Spleen (tissue), 7 donors: ENCODE measurements at regions not wholly inside any gene's neighbourhood (a gene's known extent, or its start where the extent isn't known, plus 50 kb on each side); places are given as distances from the start of the nearest gene placed in this dataset.

ENCODE experiments used
- POLR2A ChIP-seq, 3 donors: fragments of 450-650 bp; IDR thresholded peaks; one replicate each; pipeline ENCODE4 v1.5.1; 2017; ENCODE audit warnings: antibody characterized with exemption in 3 of 3, mild to moderate bottlenecking in 1 of 3
- POLR2AphosphoS5 ChIP-seq, 3 donors: sonication (generic); formaldehyde crosslinking; IDR thresholded peaks; one replicate each; pipeline ENCODE4 v1.5.1; 2017; ENCODE audit warnings: antibody characterized with exemption in 3 of 3
- TF ChIP-seq, protein P1 (sequence below), 11 experiments: fragments of 200-600 bp in 7 of 11; fragments of 450-650 bp in 4 of 11; sonication (generic) in 4 of 11; IDR thresholded peaks in 8 of 11; conservative IDR thresholded peaks in 3 of 11; 1 replicate in 7 of 11; 2 replicates in 4 of 11; pipeline versions ENCODE4 v1.4.0 to v1.8.0; 2016 to 2021; ENCODE audit warnings: antibody characterized with exemption in 11 of 11, inconsistent platforms in 4 of 11, mild to moderate bottlenecking in 1 of 11
- donor health status: DM: no; HTN: no; CAD: no; lungs with moderate emphysema.
- donor health status: DM: no; HTN: no; CAD: no.
- donor health status: DM: no; HTN: no; CAD: no.

DNA sequence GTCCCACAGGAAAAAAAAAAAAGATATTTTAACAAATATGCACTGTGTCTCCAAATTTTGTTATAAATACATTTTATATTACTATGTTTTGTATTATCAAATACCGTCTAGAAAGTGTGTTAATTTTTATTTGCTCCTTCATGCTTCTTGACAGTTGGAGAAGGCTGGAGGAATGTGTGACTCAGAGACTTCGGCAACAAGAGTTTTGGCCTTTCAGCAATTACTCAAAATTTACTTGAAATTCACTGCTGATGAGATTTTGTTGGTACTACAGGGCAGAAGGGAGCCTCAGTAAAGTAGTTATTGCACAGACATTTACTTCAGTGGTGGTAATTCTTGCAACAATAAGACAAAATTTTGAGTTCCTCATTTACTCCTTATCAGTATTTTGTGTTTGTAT is 2164.0 kb downstream of the PCDH7 start:
- TF ChIP-seq POLR2A (IDR thresholded peaks at IDR 0.05) (no peak), POLR2AphosphoS5 (IDR thresholded peaks at IDR 0.05) (no peak)
- TF ChIP-seq, protein P1, sequence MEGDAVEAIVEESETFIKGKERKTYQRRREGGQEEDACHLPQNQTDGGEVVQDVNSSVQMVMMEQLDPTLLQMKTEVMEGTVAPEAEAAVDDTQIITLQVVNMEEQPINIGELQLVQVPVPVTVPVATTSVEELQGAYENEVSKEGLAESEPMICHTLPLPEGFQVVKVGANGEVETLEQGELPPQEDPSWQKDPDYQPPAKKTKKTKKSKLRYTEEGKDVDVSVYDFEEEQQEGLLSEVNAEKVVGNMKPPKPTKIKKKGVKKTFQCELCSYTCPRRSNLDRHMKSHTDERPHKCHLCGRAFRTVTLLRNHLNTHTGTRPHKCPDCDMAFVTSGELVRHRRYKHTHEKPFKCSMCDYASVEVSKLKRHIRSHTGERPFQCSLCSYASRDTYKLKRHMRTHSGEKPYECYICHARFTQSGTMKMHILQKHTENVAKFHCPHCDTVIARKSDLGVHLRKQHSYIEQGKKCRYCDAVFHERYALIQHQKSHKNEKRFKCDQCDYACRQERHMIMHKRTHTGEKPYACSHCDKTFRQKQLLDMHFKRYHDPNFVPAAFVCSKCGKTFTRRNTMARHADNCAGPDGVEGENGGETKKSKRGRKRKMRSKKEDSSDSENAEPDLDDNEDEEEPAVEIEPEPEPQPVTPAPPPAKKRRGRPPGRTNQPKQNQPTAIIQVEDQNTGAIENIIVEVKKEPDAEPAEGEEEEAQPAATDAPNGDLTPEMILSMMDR (IDR thresholded peaks at IDR 0.05 in 8 of 11, conservative IDR thresholded peaks at IDR 0.05 in 3 of 11): no peak
